WTC11 (cell line): ENCODE measurements at regions not wholly inside any gene's neighbourhood (a gene's known extent, or its start where the extent isn't known, plus 50 kb on each side); places are given as distances from the start of the nearest gene placed in this dataset.

Source experiments
- ATAC-seq: fragments of 200-7000 bp; cut with Tn5 transposase; 2 replicates; pipeline ENCODE4 v1.10.0; 2021; ENCODE audit warnings: mild to moderate bottlenecking, moderate library complexity
- CTCF ChIA-PET: fragments of 300-600 bp; sonication (Branson Sonifier 250); formaldehyde crosslinking; loops from one replicate; lab custom pipeline; 2021; ENCODE audit warnings: antibody characterized with exemption; lab: Charles Lee
- POLR2A ChIA-PET: fragments of 350-600 bp; sonication (Branson Sonifier 250); formaldehyde crosslinking; loops from one replicate; lab custom pipeline; 2021; ENCODE audit warnings: antibody characterized with exemption; lab: Charles Lee
- DNase-seq: peaks from one replicate; pipeline ENCODE4 v3.0.0; 2021; ENCODE audit warnings: low spot score
- H3K27ac Mint-ChIP-seq: 2 replicates; pipeline ENCODE4 v1.8.0; 2021; ENCODE audit warnings: mixed read lengths
- H3K27me3 Mint-ChIP-seq: 2 replicates; pipeline ENCODE4 v1.8.0; 2021; ENCODE audit warnings: low read depth, mild to moderate bottlenecking, moderate library complexity, mixed read lengths
- H3K36me3 Mint-ChIP-seq: 2 replicates; pipeline ENCODE4 v1.8.0; 2021; ENCODE audit warnings: mixed read lengths
- H3K4me1 Mint-ChIP-seq: 2 replicates; pipeline ENCODE4 v1.8.0; 2022; ENCODE audit warnings: mixed read lengths
- H3K4me3 Mint-ChIP-seq: 2 replicates; pipeline ENCODE4 v1.8.0; 2021; ENCODE audit warnings: mild to moderate bottlenecking, moderate library complexity, mixed read lengths
- H3K9me3 Mint-ChIP-seq: 2 replicates; pipeline ENCODE4 v1.8.0; 2021; ENCODE audit warnings: mixed read lengths
- CDX4 ChIP-seq: fragments of 250-450 bp; sonication (Bioruptor Pico); IDR thresholded peaks from 2 replicates; pipeline ENCODE4 v1.9.0; 2021; ENCODE audit warnings: moderate library complexity, mild to moderate bottlenecking, inconsistent platforms, borderline replicate concordance
- CREB1 ChIP-seq: sonication (generic); formaldehyde crosslinking; IDR thresholded peaks from 2 replicates; pipeline ENCODE4 v1.8.0; 2023; ENCODE audit warnings: mild to moderate bottlenecking, missing genetic modification reagents
- CTCF ChIP-seq: fragments of 200-600 bp; IDR thresholded peaks from 2 replicates; pipeline ENCODE4 v1.8.0; 2022; ENCODE audit warnings: antibody characterized with exemption
- E2F1 ChIP-seq: sonication (generic); formaldehyde crosslinking; IDR thresholded peaks from 2 replicates; pipeline ENCODE4 v1.8.0; 2022; ENCODE audit warnings: mild to moderate bottlenecking, missing genetic modification reagents
- E2F5 ChIP-seq: sonication (generic); formaldehyde crosslinking; IDR thresholded peaks from 2 replicates; pipeline ENCODE4 v1.8.1; 2022; ENCODE audit warnings: mild to moderate bottlenecking, moderate library complexity, missing genetic modification reagents
- ELF4 ChIP-seq: sonication (generic); formaldehyde crosslinking; IDR thresholded peaks from 2 replicates; pipeline ENCODE4 v1.8.1; 2022; ENCODE audit warnings: low read depth, mild to moderate bottlenecking, moderate library complexity, missing genetic modification reagents
- ESRRA ChIP-seq: sonication (generic); formaldehyde crosslinking; IDR thresholded peaks from 2 replicates; pipeline ENCODE4 v1.8.1; 2022; ENCODE audit warnings: mild to moderate bottlenecking, missing genetic modification reagents, borderline replicate concordance
- FOXK1 ChIP-seq: sonication (generic); formaldehyde crosslinking; IDR thresholded peaks from 2 replicates; pipeline ENCODE4 v1.8.0; 2022; ENCODE audit warnings: mild to moderate bottlenecking, moderate library complexity, missing genetic modification reagents
- HMGA2 ChIP-seq: fragments of 250-450 bp; sonication (Bioruptor Pico); IDR thresholded peaks from 2 replicates; pipeline ENCODE4 v1.4.0; 2021; ENCODE audit warnings: mild to moderate bottlenecking, moderate library complexity
- JAZF1 ChIP-seq: fragments of 250-450 bp; sonication (Bioruptor Pico); IDR thresholded peaks from 2 replicates; pipeline ENCODE4 v1.9.0; 2021; ENCODE audit warnings: moderate library complexity, mild to moderate bottlenecking, inconsistent platforms
- NFATC4 ChIP-seq: fragments of 250-450 bp; sonication (Bioruptor Pico); IDR thresholded peaks from 2 replicates; pipeline ENCODE4 v1.9.0; 2021; ENCODE audit warnings: mild to moderate bottlenecking
- NR1H2 ChIP-seq: sonication (generic); formaldehyde crosslinking; IDR thresholded peaks from 2 replicates; pipeline ENCODE4 v1.9.0; 2021; ENCODE audit warnings: mild to moderate bottlenecking, moderate library complexity, missing genetic modification reagents
- PRRX2 ChIP-seq: fragments of 250-450 bp; sonication (Bioruptor Pico); IDR thresholded peaks from 2 replicates; pipeline ENCODE4 v1.8.0; 2021; ENCODE audit warnings: mild to moderate bottlenecking
- SMAD4 ChIP-seq: sonication (generic); formaldehyde crosslinking; IDR thresholded peaks from 2 replicates; pipeline ENCODE4 v1.8.0; 2022; ENCODE audit warnings: mild to moderate bottlenecking, missing genetic modification reagents
- SOX15 ChIP-seq: fragments of 250-450 bp; sonication (Bioruptor Pico); IDR thresholded peaks from 2 replicates; pipeline ENCODE4 v1.9.0; 2021; ENCODE audit warnings: mild to moderate bottlenecking
- STAT6 ChIP-seq: sonication (generic); formaldehyde crosslinking; conservative IDR thresholded peaks from 2 replicates; pipeline ENCODE4 v1.8.1; 2023; ENCODE audit warnings: mild to moderate bottlenecking, low read depth, missing genetic modification reagents, moderate library complexity
- TCF7 ChIP-seq: sonication (generic); formaldehyde crosslinking; IDR thresholded peaks from 2 replicates; pipeline ENCODE4 v1.8.0; 2022; ENCODE audit warnings: mild to moderate bottlenecking, low read depth, missing genetic modification reagents, moderate library complexity
- USF1 ChIP-seq: sonication (generic); formaldehyde crosslinking; IDR thresholded peaks from 2 replicates; pipeline ENCODE4 v1.8.0; 2022; ENCODE audit warnings: mild to moderate bottlenecking, missing genetic modification reagents
- ZNF121 ChIP-seq: sonication (generic); formaldehyde crosslinking; IDR thresholded peaks from 2 replicates; pipeline ENCODE4 v1.8.0; 2023; ENCODE audit warnings: missing genetic modification reagents
- ZNF138 ChIP-seq: sonication (generic); formaldehyde crosslinking; conservative IDR thresholded peaks from 2 replicates; pipeline ENCODE4 v1.8.1; 2022; ENCODE audit warnings: mild to moderate bottlenecking, moderate library complexity, missing genetic modification reagents
- ZNF219 ChIP-seq: sonication (generic); formaldehyde crosslinking; IDR thresholded peaks from 2 replicates; pipeline ENCODE4 v1.8.0; 2023; ENCODE audit warnings: missing genetic modification reagents, mild to moderate bottlenecking, borderline replicate concordance
- ZNF396 ChIP-seq: fragments of 250-450 bp; sonication (Bioruptor Pico); IDR thresholded peaks from 2 replicates; pipeline ENCODE4 v1.8.0; 2021; ENCODE audit warnings: mild to moderate bottlenecking, moderate library complexity, borderline replicate concordance
- ZNF423 ChIP-seq: fragments of 250-450 bp; sonication (Bioruptor Pico); IDR thresholded peaks from 2 replicates; pipeline ENCODE4 v2.1.2; 2022; ENCODE audit warnings: mild to moderate bottlenecking, moderate library complexity

GRCh38 chr1:101428562-101428961 lies 191.7 kb downstream of the S1PR1 start:
- ChIA-PET POLR2A (no interaction called here), CTCF (no interaction called here)
- TF ChIP-seq ZNF138 (CRISPR knock-in tag) (no peak), USF1 (CRISPR knock-in tag) (no peak), NR1H2 (CRISPR knock-in tag) (no peak), ESRRA (CRISPR knock-in tag) (no peak), STAT6 (CRISPR knock-in tag) (no peak), E2F5 (CRISPR knock-in tag) (no peak), ZNF396 (CRISPR knock-in tag) (no peak), CREB1 (CRISPR knock-in tag) (no peak), SMAD4 (CRISPR knock-in tag) (no peak), HMGA2 (CRISPR knock-in tag) (no peak), ZNF121 (no peak), ZNF219 (CRISPR knock-in tag) (no peak), JAZF1 (CRISPR knock-in tag) (no peak)
- Mint-ChIP-seq H3K36me3 (peaks cover 8% of the 10 kb centered on the region), H3K4me1 (no peaks in the 10 kb centered on the region), H3K27ac (no peak overlapping the region), H3K4me3 (no peak overlapping the region), H3K9me3 (peaks cover 22% of the 10 kb centered on the region), H3K27me3 (no peaks in the 10 kb centered on the region)
- ATAC-seq (no peak), DNase-seq (no peak)

GRCh38 chr1:101431956-101432510 lies 195.2 kb downstream of the S1PR1 start:
- Mint-ChIP-seq H3K36me3 (peaks cover 8% of the 10 kb centered on the region), H3K27me3 (no peaks in the 10 kb centered on the region), H3K9me3 (peaks cover 16% of the 10 kb centered on the region), H3K4me3 (no peak overlapping the region), H3K4me1 (peaks cover 9% of the 10 kb centered on the region), H3K27ac (no peak overlapping the region)
- TF ChIP-seq TCF7 (CRISPR knock-in tag) (no peak), PRRX2 (CRISPR knock-in tag) (no peak), CDX4 (CRISPR knock-in tag) (no peak), SOX15 (no peak), ZNF423 (CRISPR knock-in tag) (no peak), ELF4 (CRISPR knock-in tag) (no peak), ZNF121 (no peak), FOXK1 (CRISPR knock-in tag) (no peak), E2F1 (CRISPR knock-in tag) (no peak), NFATC4 (CRISPR knock-in tag) (no peak), CTCF (no peak), SMAD4 (CRISPR knock-in tag) (no peak)
- ATAC-seq (no peak), DNase-seq (no peak)
- ChIA-PET POLR2A (no interaction called here), CTCF (no interaction called here)
